A204.1 (cell line): ENCODE measurements at regions not wholly inside any gene's neighbourhood (a gene's known extent, or its start where the extent isn't known, plus 50 kb on each side); places are given as distances from the start of the nearest gene placed in this dataset.

Experiments
- FAIRE-seq: peaks from 2 replicates; lab custom pipeline; 2012; peaks lifted over from hg19 to GRCh38; lab: Jason Lieb, UNC

- FAIRE-seq, result no peak
Measured at GRCh38 chr12:19872621-19873540, 433.6 kb downstream of the AEBP2 start.

- FAIRE-seq, result no peak
Measured at GRCh38 chr12:19880076-19880475, 440.8 kb downstream of the AEBP2 start.

DNA sequence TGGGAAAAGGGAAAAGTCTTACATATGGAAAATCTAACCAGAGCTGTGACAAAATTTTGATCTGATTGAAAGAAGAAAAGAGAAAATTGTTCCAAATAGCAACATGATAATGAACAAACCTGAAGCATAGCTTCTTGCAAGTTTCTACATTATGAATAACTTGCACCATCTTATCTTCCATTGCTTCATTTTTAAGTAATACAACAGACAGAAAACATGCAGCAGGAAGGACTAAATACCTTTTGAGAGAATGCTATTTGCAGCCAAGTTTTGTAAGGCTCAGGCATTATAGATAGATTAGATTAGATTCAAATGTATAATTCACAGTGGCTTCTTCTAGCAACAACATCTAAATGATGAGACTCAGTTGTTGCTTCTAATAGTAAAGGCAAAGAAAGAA, 441.4 kb downstream of the AEBP2 start:
- FAIRE-seq, result no peak

- FAIRE-seq, result no peak
Measured at GRCh38 chr12:19882346-19882745, 443.1 kb downstream of the AEBP2 start.

GRCh38 chr12:19884021-19884492, 444.8 kb downstream of the AEBP2 start:
- no peak for FAIRE-seq

DNA sequence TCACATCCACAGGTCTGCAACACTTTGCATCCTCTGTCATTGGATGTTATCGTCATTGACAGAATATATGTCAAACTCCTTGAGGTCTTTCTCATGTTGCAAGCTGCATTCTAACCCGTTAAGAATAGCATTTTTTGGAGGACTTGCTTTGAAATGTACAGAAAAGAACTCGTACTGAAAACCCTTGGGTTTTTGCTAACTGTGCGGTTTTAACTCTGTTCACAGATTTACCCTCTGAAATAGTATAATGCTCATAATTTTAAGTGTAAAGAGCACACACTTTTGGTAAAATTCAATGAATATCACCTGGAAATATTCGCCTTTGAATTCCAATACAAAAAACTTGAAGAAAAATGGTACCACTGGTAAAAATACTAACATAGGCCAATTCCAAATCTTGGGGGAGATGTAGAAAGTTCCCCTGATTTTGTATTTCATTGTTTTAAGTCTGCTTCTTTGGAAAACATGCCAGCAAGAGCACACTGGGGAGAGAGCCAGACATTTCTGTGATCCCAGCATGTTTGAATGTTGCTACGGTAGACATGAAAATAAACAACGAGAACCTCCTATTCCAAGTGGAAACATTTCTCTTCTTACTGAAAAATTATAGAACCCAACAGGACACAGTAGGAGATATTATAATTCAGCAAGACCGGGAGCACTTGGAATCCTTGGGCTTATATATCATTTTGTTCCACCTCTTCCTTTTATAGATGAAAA, 446.0 kb downstream of the AEBP2 start:
- no peak for FAIRE-seq

DNA sequence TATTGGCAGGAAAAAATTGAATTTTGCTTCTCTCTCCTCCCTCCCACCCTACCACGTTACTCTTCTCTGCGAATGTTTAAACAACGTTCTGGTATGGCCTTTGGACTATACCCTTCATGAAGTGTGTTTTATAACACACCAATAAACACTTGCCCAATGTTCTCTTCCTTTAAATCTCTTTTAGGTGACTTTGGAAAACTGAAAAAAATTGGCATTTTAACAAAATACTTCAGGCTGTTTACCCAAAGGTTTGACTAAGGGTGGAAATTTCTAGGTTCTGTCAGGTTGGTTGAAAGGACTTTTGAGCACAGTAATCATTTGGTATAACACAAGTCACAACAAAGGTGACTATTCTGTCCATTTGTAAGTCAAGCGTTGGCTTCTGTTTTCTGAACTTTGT, 446.8 kb downstream of the AEBP2 start:
- no peak for FAIRE-seq

DNA sequence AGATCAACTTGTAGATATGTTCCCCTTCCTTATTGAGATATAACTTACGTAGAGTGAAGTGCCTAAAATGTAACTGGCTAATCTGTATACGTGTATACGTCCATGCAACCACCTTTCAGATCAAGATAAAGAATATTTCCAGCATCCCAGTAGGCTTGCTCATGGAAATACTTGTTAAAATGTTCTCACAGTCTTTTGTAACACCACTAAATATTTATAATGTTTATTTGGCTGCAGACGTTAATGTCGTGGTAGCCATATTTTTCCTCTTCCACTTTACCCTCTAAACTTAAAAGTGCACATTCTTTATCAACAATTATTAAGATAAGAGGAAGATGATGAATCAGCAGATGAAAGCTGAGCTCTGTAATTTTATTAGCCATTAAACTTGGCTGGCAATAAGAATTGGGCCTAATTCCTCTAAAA, 447.4 kb downstream of the AEBP2 start:
- FAIRE-seq, result no peak

- FAIRE-seq, result no peak
Measured at GRCh38 chr12:19890024-19890423, 450.7 kb downstream of the AEBP2 start.

DNA sequence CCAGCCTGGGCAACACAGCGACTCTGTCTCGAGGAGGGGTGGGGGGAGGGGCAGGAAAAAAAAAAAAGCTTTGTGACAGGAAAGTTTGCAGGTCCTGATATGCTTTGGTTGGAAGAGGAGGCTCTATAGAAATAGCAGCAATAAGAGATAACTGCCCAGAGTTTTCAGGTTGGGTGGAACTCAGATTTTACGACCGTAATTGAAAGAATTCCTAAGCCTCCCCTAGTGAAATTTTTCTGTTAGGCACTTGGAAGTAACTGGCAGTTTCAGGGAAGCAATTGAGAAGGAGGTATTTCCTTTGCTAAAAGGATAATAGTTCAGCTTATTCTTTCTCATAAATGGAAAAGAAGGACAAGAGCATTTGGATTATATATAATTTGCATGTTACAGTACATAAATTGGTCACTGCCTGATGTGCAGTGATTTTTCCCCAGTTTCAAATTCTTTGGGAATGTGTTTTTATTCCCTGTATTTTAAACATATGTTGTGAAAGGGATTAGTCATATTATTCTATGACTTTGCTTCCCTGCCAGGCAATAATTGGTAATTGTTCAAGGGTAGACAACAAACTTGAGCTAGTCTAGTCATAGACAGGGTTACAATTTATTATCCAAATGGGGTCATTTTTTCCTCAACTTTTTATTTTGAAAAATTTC, 452.8 kb downstream of the AEBP2 start:
- no peak for FAIRE-seq

DNA sequence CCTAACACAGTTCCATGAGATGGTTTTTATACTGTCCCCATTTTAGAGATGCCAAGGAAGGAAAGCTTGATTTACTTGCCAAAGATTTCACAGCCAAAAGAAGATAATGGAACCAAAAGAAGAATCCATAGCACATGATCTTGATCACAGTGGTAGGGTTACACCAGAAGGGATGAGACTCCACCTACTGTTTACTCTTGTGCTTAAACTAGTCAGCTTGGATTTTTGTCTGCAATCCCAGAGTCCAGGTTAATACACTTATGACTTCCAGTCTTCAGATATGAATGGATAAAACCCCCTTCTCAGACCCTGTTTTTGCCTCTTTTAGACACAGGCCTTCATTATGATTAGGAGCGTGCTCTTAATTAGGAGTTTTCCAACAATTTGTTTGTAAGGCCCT, 454.2 kb downstream of the AEBP2 start:
- FAIRE-seq, result no peak

DNA sequence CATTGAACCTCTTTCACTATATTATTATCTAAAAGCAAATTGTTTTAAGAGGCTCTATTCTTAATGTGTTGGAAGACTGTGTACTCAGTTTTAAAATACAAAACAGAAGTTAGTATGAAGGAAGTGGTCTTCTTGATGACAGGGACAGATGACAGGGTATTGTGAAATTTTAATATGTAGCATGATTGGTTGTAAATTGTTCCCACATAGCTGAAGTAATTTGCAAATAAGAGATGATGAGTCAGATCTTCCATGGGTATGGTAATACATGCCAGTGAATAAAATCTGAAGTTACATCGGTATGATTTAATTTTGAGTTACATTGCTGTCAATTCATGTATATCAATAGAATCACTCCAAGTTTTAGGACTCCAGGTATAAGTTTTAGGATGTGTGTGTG, 454.8 kb downstream of the AEBP2 start:
- FAIRE-seq, result no peak

DNA sequence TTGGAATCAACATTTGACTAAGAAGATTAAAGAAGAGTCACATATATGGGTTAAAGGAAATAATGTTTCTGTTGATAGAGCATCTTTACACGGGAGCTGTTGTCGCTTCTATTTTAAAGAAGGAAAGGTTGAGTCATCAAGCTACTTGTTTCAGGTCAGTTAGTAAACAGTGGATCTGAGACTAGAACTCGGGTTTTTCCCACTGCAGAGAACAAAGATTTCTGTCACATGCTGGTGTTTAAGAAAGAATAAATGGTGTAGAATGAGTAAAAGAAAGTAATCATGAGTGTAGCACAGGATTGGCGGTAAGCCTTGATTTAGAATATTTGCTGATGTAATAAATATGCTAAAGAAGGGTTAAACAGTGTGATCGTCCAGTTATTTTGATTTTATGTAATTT, 455.5 kb downstream of the AEBP2 start:
- no peak for FAIRE-seq

- no peak for FAIRE-seq
Measured at GRCh38 chr12:19895246-19896020, 456.1 kb downstream of the AEBP2 start.

DNA sequence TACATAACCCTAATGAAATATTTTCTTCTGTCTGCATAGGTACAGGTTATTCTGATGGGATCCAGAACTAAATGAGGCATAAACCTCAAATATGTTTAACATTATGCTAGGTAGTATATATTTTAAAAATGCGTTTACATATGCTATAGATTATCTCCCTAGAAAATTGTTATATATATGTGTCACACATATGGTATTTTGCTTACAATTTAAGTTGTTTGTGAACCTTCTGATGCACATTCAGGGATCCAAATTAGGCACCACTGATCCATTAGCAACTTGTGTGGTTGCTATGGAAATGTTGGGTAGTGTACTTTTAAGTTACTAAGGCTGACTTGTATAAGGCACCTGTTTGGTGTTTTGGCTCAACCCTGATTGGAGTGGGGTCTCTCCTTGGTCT, 456.7 kb downstream of the AEBP2 start:
- no peak for FAIRE-seq

DNA sequence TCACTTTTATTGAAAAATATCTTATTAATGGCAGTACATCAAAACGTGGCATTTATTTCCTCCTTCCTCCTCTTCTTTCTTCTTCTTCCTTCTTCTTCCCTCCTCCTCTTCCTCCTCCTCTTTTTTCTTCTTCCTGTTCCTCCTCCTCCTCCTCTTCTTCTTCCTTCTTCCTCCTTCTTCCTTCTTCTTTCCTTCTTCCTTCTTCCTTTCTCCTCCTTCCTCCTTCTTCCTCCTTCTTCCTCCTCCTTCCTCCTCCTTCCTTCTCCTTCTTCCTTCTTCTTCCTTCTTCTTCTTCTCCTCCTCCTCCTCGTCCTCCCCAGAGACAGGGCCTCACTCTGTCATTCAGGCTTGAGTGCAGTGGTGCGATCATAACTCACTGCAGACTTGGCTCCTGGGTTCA, 457.2 kb downstream of the AEBP2 start:
- FAIRE-seq, result no peak

GRCh38 chr12:19897900-19898408, 458.7 kb downstream of the AEBP2 start:
- FAIRE-seq, result no peak

DNA sequence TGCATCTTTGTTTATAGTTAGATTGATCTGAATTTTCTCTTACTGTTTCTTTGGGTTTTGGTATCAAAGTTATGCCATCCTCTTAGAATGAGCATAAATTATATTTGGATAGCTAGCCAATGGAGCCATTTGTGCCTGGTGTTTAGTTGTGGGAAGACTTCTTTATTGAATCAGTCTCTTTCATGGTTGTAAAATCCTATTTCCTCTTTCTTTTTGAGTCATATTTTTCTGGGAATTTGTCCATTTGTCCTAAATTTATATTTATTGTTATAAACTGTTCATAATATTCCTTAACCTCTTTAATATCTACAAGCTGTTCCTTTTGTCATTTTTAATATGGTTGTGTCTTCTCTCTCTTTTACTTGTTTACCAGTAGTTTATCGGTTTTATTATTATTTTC, 462.5 kb downstream of the AEBP2 start:
- FAIRE-seq, result no peak

DNA sequence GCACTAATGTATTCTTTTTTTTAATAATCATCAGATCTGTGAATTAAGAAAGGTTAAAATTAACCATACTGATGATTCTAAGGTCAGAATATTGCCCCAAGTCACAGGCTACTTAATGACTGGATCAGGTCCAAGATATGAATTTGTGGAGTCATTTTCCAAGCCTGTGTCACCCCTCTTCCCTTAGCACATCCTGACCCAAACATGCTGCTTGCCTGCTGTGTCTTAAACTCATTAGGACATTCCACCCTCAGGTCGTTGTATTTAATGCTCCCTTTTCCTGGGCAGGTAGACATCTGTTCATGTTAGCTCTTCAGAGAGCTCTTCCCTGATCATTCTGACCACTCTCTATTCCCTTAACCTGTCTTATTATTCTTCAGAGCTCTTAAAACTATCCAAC, 463.5 kb upstream of the PDE3A start:
- no peak for FAIRE-seq

- no peak for FAIRE-seq
Measured at GRCh38 chr12:19908830-19909229, 459.5 kb upstream of the PDE3A start.

DNA sequence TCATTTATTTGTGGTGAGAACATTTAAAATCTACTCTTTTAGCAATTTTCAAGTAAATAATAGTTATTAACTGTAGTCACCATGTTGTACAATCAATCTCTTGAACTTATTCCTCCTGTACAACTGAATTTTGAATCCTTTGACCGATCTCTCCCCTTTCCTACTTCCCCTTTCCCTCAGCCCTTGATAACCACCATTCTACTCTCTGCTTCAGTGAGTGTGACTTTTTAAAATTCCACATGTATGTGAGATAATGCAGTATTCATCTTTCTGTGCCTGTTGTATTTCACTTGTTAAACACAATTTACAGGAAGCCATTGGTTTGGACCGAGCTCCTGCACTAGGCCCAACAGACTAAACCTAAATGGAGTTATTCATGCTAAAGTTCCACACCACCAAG, 458.9 kb upstream of the PDE3A start:
- FAIRE-seq, result no peak

GRCh38 chr12:19910681-19911080, 457.7 kb upstream of the PDE3A start:
- no peak for FAIRE-seq
